Activated CD4-positive, alpha-beta T cell treated with anti-CD3 and anti-CD28 coated beads, Interleukin-2, amount 50 U/mL, for 16 hours (primary cell): ENCODE measurements at regions not wholly inside any gene's neighbourhood (a gene's known extent, or its start where the extent isn't known, plus 50 kb on each side); places are given as distances from the start of the nearest gene placed in this dataset.

ENCODE experiments used
- DNase-seq: peaks from one replicate; pipeline ENCODE4 v3.0.0-alpha.2; 2020

DNA sequence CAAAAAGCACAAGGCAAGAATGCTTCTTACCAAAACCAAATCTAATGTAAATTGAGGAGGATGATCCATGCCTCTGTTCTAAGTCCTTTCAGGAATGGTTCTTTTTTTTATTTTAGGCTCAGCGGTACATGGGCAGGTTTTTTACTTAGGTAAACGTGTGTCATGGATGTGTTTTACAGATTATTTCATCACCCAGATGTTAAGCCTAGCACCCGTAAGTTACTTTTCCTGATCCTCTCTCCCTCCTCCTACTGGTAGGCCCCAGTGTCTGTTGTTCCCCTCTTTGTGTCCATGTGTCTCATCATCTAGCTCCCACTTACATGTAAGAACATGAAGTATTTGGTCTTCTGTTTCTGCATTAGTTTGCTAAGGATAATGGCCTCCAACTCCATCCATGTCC is 289.2 kb upstream of the THBS1 start:
- DNase-seq: no peak

DNA sequence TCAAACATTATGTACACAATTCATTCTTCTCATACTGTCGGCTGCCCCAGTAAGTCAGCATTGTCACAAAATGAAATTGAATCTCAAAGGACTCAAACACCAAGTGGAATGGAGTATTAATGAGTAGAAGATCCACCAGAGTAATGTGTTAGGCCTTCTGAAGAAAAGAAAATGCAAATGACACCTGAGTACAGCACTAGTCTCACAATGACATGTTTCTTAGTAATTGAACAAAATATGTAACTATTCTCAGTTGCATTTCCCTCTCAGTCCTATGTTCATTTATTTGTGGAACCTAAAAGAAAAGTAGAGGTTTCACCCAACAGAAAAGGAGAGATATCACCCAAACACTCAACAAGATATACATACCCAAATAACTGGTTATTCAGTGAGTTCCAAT is 283.9 kb upstream of the THBS1 start:
- no peak for DNase-seq

DNA sequence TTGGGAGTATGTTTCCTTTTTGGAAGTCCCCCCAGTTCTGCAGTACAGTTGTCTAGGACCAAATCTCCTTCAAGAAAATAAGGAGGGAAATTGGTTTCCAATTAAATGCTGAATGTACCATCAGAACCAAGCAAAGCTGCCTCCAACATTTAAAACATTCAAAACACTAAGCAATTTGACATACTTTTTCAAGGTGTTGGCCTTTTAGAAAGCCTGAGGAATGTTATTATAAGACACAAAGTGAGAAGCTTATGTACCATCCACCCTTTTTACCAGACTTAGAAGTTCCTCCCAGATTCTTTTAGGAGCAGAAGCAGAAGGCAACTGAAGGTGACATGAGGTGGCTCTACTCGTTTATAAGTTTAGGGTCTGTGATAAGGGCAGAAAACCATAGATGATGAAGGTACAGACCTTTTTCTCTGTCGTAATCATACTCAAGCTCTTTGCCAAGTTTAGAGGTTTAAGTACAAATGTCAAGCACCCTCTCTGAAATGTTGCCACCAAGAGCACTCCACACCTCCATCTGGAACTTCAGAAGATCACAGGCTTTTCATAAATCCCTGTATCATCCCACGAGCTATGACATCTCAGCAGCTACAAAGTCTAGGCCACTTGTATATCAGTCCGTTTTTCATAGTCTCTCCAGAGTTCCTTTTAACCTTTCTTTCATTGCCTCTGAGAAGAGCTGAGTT is 282.5 kb upstream of the THBS1 start:
- no peak for DNase-seq

DNA sequence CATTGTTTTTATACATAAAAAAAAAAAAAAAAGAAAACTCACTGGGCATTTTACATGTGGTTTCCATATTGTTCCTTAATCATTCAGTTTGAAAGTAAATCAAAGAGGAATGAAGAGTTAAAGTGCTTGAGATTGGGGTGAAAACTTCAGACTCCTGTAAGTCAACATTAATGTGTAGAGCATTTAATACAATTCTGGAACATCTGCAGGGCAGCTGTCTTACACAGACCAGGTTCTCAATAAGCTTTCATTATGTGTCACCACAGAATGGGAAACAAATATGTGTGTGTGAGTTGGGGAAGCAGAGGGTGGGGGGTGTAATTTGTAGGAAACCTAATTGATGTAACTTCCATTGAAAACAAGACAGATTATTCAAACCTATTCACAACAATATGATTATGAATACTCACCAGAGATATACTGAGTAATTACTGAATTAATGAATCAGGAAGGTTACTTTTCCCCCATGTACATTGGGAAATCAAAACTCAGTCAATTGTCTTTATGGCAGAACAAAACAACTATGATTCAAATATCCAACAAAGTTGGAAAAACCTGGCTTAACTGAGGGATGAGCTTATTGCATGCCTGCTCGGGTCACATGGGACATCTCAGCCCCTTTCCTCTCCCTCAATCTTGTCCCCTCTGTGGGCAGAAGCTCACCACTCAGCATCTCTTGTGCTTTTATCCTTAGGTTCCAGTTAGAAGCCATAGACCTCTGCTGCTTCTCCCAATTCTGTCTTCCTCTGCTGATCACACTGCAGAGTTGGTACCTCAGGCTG is 281.2 kb upstream of the THBS1 start:
- peak; percentile 1 for DNase-seq

- no peak for DNase-seq
Measured at GRCh38 chr15:39300451-39301153, 280.3 kb upstream of the THBS1 start.

DNA sequence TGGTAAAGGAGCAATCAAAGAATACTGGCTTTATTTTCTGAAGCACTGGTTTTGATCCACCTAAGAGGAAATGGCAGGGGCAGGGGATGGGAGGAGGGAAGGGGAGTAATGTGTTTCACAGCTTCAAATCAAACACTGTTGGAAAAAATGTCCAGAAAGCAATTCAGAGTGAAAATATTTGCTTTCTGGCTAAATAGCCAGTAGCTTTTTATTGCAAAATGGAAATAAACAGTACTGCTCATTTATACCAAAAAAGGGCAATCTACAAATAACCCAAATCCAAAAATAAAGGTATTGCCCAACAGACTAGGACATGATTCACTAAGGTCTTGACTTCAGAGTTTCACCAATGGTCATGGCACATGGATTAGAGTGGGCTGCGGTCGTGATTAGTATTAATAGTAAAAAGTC is 279.3 kb upstream of the THBS1 start:
- no peak for DNase-seq

DNA sequence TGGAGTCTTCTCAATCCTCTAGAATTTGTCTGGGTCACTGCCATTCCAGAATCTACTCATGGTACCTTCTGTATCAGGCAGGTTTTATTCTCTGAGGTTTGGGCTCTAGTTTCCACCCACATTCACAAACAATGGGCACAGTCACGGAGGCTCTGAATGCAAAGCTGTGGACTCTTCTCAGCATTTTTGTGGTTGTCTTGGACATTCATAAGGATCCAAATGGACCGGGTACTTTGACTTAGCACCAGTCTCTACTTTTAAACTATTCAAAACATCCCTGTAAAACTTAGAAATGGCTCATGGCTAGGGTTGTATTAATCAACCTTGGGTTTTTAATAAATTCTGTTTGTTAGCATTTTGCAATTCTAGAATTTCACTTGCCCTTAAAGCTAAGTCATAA is 277.9 kb upstream of the THBS1 start:
- no peak for DNase-seq

- no peak for DNase-seq
Measured at GRCh38 chr15:39304201-39304841, 276.6 kb upstream of the THBS1 start.

DNA sequence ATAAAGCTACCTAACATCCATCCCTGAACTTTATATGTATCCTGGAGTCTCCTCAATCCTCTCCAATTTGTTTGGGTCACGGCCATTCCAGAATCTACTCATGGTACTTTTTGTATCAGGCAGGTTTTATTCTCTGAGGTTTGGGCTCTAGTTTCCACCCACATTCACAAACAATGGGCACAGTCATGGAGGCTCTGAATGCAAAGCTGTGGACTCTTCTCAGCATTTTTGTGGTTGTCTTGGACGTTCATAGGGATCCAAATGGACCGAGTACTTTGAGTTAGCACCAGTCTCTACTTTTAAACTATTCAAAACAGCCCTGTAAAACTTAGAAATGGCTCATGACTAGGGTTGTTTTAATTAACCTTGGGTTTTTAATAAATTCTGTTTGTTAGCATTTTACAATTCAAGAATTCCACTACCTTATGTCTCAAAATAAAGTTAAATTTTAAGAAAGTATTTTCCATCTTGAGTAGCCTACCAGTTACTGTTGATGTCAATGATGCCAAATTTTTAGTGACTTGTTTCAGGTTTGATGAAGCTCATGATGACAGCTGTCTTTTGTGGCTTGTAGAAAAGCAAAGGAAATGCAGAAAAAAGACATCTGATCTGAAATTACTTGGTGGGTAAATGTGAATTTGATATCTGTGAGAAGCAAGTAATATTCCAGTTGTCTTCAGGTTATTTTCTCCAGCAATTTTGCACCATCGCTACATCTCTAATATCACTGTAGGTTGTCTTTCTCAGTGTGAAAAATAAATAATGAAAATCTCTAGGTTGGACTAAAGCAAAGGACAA is 275.7 kb upstream of the THBS1 start:
- no peak for DNase-seq

DNA sequence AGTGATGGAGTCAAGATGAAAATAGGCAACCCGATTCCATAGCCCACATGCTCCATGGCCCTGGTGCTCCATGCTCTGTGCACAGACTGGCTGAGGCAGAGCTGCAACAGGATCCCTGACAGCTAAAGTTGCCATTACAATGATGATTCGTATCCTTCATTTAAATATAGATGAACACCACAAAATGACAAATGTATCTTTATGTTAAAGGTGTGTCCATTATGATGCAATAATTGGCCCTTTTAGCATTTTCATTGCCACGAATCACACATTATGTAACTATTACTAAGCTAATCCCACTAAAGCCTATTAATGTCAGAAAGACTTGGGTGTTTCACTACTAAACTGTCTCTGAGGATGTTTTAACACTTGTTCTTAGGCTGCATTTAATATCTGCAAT is 270.2 kb upstream of the THBS1 start:
- DNase-seq: no peak

DNA sequence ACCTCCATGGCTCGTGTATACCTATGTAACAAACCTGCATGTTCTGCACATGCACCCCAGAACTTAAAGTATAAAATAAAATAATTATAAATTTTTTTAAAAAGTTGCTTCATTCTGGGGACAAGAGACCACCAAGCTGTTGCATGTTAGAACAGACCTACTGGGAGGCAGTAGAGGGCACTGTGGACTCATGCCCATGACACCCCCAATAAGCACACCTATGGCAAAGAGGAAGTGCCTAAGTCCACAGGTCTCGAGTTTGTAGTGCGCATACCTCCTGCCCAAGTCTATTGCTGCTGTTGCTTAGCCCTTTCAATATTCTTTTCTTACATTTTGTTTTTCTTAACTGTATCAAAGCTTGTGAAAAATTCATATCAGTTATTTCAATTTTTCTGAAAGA is 267.9 kb upstream of the THBS1 start:
- no peak for DNase-seq

DNA sequence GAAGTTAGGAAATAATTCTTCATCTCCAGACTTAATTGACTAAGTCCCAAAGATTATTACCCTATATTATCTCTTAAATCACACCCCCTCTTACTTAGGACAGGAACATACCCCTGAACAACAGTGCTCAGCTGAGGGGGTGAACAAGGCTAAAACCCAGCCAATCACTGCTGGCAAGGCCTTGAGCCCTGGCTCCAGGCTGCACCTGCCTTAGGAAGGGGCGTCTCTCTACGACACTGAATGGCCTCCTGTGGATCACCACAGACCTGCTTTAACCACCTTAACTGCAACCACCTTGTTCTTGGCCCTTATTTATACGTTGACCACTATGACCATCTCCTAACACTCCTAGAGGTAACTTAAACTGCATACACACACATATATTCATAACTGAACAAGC is 267.4 kb upstream of the THBS1 start:
- DNase-seq: no peak

- no peak for DNase-seq
Measured at GRCh38 chr15:39313881-39314280, 267.0 kb upstream of the THBS1 start.

GRCh38 chr15:39315206-39315850 is 265.6 kb upstream of the THBS1 start:
- no peak for DNase-seq

DNA sequence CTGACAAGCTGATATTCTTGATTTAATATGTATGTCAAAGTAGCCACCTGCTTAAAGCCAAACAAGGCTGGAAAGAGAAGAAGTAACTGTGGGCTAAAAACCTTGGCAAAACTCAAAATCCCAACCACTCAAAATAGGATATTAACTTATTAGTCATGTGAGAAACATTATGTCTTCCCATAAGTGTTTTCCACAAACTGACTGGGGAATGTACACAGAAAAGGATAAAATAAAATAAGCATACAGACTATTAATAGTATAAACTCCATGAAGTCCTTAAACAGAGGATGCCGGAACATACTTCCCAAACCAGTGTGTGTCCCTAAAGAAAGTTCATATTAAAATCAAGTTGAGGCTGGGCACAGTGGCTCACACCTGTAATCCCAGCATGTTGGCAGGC is 263.7 kb upstream of the THBS1 start:
- DNase-seq: no peak

GRCh38 chr15:39318231-39318630 is 262.6 kb upstream of the THBS1 start:
- DNase-seq: no peak

DNA sequence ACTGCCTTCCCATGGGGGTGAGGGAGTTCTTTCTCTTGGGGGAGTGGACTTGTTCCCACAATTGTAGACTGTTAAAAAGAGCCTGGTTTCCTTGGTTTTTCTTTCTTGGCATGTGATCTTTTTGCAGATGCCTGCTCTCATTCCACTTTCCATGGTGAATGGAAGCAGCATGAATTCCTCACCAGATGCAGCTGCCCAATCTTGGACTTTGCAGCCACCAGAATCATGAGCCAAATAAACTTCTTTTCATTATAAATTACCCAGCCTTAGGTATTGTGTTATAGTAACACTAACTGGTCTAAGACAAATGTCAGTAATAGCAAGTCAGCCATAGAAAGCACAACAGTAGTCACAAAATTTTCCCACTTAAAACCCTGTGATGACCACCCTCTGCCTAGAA is 260.5 kb upstream of the THBS1 start:
- no peak for DNase-seq

DNA sequence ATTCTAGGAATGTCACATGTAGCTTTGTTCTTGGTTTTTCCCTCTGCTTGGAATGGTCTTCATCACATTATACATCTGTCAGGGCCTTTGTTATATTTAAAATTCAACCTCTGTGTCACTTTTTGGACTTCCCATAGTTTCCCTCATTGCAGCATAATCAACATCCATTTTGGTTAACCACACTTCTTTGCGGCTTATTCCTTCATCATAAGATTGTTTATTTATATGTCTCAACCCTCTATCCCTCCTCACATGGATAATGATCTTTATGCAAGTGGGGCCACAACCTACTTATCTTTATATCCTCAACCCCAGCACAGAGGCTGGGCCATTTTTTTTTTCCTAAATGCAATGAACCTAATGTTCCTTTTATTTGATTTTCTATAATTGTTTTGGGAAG is 260.0 kb upstream of the THBS1 start:
- DNase-seq: no peak

GRCh38 chr15:39321977-39322376 is 258.9 kb upstream of the THBS1 start:
- no peak for DNase-seq

DNA sequence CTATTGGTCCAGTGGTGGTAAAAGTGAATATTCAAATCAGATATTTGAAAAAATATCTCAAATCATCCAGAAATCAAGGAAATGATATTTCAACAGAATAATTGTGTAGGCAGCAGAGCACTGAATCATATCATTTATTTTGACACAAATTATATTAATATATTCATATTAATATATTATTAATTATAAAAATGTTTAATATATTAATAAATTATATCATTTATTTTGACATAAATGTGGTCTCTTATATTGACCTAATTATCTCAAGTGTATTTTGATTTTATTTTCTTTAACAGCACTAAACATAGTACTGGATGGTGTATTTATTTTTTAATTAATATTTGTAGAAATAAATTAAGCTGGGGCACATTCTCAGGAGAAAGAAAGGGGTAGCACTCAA is 257.7 kb upstream of the THBS1 start:
- DNase-seq: no peak

GRCh38 chr15:39323706-39324105 is 257.2 kb upstream of the THBS1 start:
- DNase-seq: no peak

GRCh38 chr15:39326306-39326975 is 254.4 kb upstream of the THBS1 start:
- DNase-seq: no peak
